ENCODE measurements at regions not wholly inside any gene's neighbourhood (a gene's known extent, or its start where the extent isn't known, plus 50 kb on each side); places are given as distances from the start of the nearest gene placed in this dataset.
"Not testable (repeated sequence)": the region's sequence is repeated elsewhere in the genome, so short reads cannot be mapped to it uniquely, and the experiment has no call there.

DNA sequence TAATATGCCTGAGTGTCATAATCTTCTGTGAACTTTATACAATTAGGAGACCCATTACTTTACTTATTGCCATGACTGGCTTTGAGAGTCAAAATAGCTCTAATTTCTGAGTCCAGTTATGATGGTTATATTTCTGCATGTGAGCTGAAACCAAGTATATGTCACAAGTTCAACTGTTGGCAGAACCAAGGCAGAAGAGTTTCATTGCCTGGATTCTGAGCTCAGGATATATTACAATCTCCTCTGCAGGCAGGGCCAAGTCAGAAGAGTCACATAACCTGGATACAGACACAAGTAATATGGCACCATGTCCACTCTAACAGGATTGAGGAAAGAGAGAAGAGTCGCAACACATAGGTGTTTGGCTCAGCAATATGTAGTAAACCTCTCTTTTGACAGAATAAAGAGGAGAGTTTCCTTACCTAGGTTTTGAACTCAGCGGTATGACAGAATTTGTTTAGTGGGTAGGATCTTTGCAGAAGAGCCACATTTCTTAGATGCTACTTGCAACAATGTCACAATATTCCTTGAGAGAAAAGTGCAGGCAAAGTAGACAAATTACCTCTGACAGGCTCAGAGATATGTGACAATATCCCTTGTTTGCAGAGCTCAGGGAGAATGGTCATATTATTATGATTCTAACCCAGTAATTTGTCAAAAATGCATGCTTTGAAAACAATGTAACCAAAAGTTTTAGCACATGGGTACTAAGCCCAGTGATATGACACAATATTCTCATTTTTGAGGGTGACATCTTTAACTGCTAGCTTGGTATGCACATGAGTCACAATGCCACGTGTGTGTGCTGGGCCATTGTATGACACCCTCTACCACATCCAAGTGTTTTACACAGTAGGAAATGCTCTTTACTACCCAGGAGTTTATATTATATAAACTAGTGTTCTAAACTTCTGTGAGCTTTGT is 895.3 kb upstream of the AMELY start:
- DNase-seq (ENCODE audit: low spot score), result peak; percentile 27

DNA sequence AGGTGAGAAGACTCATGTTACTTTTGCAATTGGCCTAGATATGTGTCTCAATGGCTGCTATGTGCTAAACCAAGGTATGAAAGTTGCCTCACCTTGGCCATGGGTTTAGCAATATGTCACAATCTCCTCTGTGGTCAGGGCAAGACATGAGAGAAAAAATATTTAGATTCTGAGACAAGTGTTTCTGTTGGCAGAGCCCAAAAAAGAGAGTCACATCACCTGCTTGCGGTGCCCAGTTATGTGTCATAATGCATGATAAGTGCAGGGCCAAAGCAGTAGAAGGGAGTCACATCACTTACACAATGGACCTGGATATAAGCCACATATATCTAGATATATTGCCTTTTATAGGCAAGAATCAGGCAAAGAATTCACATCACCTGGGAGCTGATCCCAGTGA is 894.1 kb upstream of the AMELY start:
- no peak for DNase-seq (ENCODE audit: low spot score)

DNA sequence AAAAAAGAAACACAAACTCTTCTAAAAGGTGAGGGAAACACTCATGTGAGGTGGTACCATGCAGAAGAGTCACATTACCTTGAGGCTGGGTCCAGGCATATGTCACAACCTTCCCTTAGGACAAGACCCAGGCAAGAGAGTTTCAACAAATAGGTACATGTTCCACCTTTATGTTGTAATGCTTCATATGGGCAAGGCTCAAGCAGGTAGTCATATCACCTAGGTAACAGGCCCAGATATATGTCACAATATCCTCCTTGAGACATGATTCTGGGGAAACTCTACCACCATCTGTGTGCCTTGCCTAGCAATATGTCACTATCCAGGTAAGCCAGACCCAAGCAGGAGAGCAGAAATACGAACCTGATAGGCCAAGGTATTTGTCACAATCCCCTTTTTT is 892.2 kb upstream of the AMELY start:
- no peak for DNase-seq (ENCODE audit: low spot score)

DNA sequence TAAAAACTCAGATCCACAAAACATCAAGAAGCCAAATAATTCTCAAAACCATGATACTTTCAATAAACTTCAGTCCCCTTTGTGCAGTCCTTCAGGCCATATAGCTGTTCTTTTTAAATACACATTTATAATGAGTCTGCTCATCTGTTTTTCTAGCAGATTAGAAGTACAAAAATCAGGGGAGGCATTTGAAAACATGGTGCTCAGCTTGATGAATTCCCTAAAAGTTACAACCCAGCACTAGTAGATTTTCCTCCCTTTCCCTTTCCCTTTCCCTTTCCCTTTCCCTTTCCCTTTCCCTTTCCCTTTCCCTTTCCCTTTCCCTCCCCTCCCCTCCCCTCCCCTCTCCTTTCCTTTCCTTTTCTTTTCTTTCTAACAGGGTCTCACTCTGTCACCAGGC is 884.6 kb upstream of the AMELY start:
- DNase-seq (ENCODE audit: low spot score), result no peak

DNA sequence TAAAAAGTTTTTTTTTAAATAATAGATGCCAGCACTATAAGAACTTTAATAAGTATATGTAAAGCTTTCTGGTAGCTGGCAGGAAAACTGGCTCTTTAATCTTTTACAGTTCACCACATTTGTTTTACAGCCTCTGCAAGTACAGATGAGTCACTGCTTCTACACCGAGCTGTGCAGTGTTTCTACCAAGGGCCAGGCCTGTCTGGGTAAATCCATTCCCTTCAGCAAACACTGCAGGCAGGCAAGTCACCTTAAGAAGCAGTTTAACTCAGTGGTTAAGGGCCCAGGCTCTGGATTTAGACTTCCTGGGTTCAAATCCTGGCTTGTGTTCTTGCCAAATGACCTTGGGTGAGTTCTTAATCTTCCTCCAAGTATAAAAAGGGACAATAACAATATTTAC is 882.9 kb upstream of the AMELY start:
- peak; percentile 71 for DNase-seq (ENCODE audit: low spot score)

DNA sequence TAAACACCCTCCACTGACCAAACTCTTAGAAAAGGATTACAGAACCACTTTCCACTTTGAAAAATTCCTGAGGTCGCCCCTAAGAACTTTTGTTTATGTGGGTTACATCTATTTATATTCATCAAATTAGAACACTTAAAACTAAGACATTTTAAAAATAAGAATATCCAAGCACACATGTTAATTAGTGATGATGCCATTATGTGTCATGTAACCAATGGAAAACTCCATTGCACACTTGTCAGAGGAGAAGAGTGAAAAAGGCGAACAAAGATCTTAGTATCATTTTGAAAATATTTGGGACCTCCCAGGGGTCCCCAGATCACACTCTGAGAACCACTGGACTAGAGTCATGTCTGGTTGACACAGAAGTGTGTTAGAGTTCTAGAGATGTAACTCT is 882.4 kb upstream of the AMELY start:
- no peak for DNase-seq (ENCODE audit: low spot score)

DNA sequence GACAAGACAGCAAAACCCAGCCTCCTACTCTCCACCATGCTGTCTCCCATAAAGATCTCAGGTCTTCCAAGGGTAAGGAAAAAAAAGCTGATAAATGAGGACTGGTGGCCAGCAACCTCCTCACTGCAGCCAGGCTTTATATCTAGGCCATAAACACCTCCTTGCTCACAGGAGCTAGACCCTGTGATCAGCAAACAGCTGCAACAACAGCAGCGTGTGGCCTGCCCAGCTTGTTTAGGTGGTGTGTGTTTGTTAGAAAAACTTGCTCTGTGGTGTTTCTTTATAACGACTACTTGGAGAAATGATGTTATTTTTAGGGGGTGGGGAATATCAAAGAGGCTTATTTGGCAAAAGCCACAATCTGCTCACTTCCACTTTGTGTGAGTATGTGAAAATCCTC is 880.9 kb upstream of the AMELY start:
- DNase-seq (ENCODE audit: low spot score), result no peak

DNA sequence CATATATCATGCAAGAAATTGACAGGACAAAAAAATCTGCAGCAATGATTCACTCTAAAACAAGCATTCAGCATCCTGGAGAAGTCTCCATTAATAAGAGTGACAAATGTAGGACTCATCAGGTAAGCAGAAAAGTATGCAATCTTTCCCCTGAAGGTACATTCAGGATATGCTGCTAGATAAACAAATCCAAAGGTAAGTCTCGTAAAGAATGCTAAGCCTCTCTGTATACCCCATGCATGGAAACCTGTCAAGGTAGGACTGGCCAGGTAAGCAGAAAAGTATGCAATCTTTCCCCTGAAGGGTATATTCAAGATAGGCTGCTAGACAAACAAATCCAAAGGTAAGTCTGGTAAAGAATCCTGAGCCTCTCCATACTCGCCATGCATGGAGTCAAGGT is 869.9 kb upstream of the AMELY start:
- DNase-seq (ENCODE audit: low spot score), result no peak

DNA sequence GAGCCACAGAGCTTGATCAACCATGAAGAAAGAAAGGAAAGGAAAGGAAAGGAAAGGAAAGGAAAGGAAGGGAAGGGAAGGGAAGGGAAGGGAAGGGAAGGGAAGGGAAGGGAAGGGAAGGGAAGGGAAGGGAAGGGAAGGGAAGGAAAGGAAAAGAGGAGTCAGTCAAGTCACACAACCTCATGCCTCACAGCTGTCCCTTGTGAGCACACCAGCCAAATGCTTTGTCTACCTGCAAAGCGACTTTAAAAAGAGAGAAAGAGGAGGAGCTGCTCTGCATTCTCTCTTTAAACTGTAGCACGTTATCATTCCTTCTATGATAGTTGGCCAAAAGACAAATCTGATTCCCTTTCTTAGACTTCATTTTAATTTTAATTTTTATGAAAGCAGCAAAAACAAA is 863.9 kb upstream of the AMELY start:
- not testable (repeated sequence) for DNase-seq (ENCODE audit: low spot score)

DNA sequence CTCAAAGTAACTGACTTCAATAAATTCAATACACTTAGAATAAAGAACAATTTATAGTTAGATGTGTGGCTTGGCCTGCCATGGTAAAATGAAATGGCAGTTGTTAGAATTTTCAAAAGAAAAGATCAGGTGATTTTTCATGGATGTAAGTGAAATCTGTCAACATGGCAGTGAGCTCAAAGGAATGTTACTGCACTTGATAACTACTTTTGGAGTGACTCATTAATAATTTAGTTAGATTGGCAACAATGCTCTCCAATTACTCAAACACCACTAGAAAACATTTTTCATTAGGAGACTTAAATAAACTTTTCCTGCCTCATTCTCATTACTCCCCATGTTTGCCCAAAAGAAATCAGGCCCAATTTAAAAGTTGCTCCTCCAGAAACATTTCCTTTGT is 860.2 kb upstream of the AMELY start:
- peak; percentile 14 for DNase-seq (ENCODE audit: low spot score)

DNA sequence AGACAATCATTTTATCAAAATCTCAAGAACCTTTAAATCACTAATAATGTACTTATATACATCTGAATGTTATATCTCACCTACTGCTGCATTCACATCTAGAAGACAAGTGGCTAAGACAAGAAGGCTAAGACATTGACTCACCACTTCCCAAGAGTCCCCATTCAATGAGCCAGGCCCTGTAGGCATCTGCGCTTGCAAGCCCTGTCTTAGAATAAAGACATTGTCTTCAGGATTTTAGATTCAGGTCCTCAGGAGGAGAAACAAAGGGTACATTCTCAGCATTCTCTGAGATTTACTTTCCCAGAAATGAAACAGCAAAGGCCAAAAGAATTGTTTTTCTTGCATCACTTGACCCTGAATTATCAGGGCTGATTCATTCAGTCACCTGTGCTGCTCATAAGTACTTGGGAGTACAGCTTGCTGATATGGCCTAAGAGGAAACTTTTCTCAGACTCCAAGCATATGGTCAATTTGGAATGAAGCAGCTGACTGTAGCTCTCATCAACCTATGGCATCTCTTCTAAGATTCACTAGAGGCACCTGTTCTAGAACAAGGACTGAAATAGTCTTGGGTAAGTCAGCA is 858.3 kb upstream of the AMELY start:
- peak; percentile 76 for DNase-seq (ENCODE audit: low spot score)

DNA sequence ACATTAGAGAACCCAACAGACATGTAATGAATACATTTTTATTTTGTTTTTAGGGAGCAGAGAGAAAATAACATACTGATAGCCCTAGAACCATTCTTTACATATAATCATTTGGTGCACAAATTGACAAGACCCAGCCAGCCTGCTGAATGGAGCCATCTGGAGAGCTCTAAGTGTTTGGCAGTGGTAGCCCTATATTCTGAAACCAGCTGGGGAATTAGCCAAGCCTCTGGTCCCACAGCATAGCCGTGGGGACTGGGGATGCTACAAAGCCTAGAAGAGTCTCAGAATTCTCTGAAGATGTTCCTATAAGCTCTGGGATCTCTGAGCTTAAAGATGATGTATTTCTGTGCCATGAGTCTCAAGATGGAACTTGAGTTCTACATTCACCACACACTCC is 857.3 kb upstream of the AMELY start:
- DNase-seq (ENCODE audit: low spot score), result no peak

DNA sequence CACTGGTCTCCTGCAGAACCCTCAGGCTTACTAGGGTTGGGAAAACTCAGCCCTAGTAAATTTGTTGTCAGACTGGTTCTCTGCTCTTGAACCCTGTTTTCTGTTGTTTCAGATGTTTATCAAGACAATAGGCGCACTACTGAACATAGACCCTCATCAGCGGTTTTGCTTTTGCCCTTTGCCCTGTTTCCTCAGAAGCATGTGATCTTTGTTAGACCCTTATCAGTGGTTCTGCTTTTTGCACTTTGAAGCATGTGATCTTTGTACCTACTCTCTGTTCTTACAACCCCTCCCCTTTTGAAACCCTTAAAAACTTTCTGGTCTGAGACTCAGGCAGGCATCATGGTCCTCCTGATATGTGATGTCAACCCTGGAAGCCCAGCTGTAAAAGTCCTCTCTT is 842.2 kb upstream of the AMELY start:
- no peak for DNase-seq (ENCODE audit: low spot score)

DNA sequence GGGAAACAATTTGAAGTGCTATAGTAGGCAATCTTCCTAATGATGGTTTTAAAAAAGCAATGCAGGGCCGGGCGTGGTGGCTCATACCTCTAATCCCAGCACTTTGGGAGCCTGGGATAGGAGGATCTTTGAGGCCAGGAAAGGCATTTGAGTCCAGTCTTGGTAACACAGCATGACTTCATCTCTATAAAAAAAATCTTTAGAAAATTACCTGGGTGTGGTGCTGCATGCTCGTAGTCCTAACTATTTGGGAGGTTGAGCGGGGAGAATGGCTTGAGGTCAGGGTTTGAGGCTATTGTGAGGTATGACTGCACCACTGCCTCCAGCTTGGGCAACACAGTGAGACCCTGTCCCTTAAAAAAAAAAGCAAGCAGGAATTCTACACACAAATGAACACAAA is 835.2 kb upstream of the AMELY start:
- no peak for DNase-seq (ENCODE audit: low spot score)

DNA sequence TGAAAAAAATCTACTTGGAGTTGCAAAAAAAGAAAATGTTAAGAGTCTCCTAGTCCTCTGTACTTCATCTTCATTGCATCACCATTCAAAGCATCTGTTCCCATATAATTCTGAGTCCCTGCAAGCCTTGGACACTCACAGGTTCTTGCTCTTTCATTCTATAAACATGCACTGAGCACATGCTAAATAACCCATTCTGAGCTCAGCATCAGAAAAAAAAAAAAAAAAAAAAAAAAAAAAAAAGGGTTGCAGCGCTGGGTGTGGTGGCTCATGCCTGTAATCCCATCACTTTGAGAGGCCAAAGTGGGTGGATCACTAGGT is 834.0 kb upstream of the AMELY start:
- no peak for DNase-seq (ENCODE audit: low spot score)

DNA sequence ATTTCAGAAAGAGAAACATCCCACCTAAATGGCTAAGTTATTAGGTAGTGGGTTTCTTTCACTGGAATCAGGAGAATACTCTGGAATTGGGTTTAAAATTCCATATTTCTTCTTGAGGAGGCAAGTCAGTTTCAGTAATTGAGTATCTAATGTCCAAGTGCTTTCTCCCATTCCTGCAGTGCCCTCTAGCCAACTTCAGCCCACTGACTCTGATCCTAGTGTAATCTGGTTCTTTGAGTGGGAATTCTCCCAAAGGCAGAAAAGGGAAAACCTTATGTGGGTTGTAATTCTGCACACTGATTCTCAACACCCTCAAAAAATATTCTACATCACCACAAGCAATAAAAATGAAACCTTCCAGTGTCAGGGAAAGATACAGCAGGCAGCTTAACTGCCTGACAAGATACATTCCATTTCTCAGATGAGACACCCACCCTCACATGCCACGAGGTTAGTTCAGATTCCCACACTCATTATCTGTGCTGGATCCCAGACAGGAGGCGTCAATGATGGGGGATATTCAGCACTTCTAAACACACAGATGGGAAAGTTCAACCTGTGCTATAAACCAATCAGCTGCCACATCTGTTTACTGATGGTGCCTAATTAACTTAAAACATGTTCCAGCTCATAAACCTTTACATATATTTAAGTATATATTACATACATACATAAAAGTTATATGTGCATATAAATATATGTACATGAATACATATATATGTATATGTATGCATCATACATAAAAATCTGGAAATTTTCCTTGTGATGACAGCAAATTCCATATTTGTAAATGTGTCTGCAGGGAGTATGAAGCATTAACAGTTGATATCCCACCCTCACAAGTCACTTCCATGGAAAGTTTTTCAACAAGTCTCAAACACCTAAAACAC is 833.4 kb upstream of the AMELY start:
- peak; percentile 7 for DNase-seq (ENCODE audit: low spot score)

DNA sequence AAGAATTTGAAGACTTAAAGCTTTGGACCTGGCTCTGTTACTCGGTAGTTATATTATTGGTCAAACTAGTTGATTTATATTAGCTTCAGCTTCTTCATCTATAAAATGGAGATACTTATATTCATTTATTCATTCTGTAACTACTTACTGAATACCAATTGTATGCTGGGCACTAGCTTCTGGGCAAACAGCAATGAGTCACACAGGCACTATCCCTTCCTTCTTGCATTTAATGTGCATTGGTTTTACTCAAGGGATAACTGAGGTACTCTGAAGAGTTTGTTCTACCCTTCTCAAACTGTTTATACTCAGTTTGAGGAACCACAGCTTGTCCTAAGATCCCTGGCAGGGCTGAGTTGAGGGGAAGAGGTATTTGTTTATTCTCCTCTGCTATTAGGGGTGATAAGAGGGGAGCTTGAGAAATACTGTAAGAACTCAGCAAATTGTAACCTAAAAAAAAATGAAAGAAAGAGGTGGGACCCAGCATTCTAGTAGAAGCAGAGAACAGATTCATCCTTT is 825.4 kb upstream of the AMELY start:
- no peak for DNase-seq (ENCODE audit: low spot score)

DNA sequence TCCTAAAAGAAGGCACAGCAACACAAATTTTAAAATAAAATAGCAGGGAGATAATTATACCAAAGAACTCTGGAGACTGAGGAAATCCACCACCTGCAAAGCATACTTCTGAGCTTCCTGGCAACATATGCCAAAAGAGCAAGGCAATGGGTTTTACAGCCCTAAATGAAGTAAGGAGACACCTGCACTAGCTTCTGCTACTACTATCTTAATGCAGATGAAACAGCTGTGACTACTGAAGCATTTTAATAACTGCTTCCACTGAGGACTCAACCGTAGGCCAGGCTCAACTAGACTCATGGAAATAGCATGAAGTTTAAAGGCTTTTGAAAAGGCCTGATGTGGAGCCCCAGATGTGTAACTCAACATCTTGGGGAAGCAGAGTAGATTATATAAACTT is 820.1 kb upstream of the AMELY start:
- no peak for DNase-seq (ENCODE audit: low spot score)

DNA sequence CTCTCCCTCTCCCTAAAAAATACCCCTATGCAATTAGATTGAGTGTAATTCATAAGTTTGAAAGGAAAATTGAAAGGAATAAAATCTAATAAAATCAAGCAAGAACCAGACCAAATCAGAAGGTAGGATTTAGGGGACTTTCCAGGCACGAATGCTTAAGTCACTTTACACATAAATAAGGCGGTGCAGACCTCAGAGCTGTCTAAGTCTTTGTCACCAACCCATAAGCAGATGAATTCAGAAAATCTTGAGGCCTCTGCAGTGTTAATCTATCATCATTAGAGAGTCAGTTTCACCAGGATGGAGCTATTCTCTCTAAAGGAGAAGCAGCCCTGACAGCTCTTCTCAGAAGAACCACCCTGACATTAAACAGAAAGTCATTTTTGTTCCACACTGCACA is 819.1 kb upstream of the AMELY start:
- DNase-seq (ENCODE audit: low spot score), result no peak

DNA sequence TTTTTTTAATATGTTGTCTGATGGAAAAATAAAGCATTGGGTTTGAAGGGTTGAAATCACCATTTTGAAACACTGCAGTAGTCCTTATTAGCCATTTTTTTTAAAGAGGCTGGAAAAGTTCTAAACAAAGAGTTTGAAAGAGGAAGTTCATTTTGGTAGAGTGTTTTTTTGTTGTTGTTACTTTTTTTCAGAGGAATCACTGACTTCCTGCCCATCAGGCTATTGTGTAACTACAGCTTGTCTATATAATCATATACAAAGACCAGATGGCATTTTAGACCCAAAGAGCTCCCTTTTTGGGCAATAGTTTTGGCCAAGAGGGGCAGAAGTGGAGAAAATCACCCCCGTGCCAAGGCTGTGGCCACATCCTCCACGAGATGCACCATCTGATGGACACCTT is 818.5 kb upstream of the AMELY start:
- DNase-seq (ENCODE audit: low spot score), result no peak

DNA sequence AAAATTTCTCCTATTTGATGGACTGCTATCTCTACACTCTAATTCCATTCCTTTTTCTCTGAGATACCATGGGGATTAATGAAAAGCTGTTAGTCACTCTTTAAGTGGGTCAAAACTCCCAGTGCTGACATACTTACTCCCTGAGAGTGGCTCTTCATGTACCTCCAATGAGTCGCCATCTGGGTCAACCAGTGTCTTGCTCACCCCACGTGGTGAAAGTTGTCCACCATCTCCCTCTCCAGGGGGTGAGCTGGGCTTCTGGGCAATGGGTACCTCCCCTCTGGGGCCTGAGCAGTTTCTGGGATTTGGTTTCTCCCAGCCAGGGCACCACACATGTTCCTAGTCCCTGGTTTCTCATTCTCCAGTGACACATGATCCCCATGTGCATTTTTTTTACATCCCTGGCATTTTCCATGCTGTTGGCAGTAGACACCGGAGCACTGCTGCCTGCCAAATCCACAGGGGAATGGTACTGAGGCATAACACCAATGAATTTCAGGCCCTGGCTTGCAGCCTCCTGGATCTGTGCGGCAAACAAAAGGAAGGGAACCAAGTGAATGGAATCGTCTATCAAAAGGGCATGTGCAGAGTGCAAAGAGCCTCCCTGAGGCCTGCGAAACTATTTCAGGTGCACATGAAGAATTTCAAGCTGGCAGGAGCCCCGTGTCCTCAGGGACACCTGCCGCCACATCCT is 817.9 kb upstream of the AMELY start:
- DNase-seq (ENCODE audit: low spot score), result peak; percentile 57

DNA sequence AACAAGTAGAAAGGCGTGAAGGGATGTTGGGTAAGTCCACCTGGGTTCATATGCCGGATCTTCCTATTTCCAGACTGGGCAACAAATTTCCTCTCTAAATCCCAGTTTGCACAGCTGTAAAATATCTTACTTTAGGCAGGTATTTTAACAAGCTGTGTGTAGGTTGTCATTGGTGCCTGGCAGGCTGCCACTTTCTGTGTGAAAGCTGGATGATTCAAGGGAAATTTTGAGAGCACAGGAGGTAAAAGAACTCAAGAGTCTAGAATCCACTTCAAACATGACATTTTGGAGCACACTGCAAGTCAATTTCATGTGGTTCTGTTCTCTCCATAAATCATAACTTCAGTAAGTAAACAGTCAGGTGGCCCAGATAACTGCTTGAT is 817.4 kb upstream of the AMELY start:
- peak; percentile 49 for DNase-seq (ENCODE audit: low spot score)

Measured in A172 (cell line).